Immature natural killer cell (primary cell): ENCODE measurements at regions not wholly inside any gene's neighbourhood (a gene's known extent, or its start where the extent isn't known, plus 50 kb on each side); places are given as distances from the start of the nearest gene placed in this dataset.

Experiments
- DNase-seq, 3 donors: peaks; one replicate each; pipeline ENCODE4 v3.0.0; 2022; ENCODE audit warnings: mixed read lengths in 1 of 3
- H3K27ac Mint-ChIP-seq, 6 donors: one replicate each; pipeline ENCODE4 v1.8.0; 2020; ENCODE audit warnings: mixed read lengths in 6 of 6, mild to moderate bottlenecking in 5 of 6, inconsistent platforms in 4 of 6, moderate library complexity in 3 of 6
- H3K27me3 Mint-ChIP-seq, 3 donors: one replicate each; pipeline ENCODE4 v1.8.0; 2020 to 2021; ENCODE audit warnings: low read depth in 3 of 3, mild to moderate bottlenecking in 3 of 3, mixed read lengths in 3 of 3, moderate library complexity in 3 of 3, inconsistent platforms in 1 of 3
- H3K36me3 Mint-ChIP-seq, 3 donors: one replicate each; pipeline ENCODE4 v1.8.0; 2020; ENCODE audit warnings: mixed read lengths in 3 of 3, inconsistent platforms in 2 of 3, mild to moderate bottlenecking in 2 of 3
- H3K4me1 Mint-ChIP-seq, 2 donors: one replicate each; pipeline ENCODE4 v1.8.0; 2020; ENCODE audit warnings: inconsistent platforms in 2 of 2, mild to moderate bottlenecking in 2 of 2, mixed read lengths in 2 of 2, moderate library complexity in 1 of 2
- H3K4me3 Mint-ChIP-seq, 5 donors: one replicate each; pipeline ENCODE4 v1.8.0; 2020; ENCODE audit warnings: mild to moderate bottlenecking in 5 of 5, mixed read lengths in 5 of 5, inconsistent platforms in 3 of 5, moderate library complexity in 3 of 5
- H3K9me3 Mint-ChIP-seq, 6 donors: one replicate each; pipeline ENCODE4 v1.8.0; 2020; ENCODE audit warnings: mild to moderate bottlenecking in 6 of 6, mixed read lengths in 6 of 6, inconsistent platforms in 4 of 6, moderate library complexity in 3 of 6

GRCh38 chr12:40602562-40602961, 89.7 kb upstream of the CNTN1 start:
- Mint-ChIP-seq H3K27ac (no peak overlapping the region), H3K27me3 (peaks cover 0 to 3% (median 0%) of the 10 kb centered on the region in 3 donors), H3K36me3 (no peaks in the 10 kb centered on the region), H3K4me3 (no peak overlapping the region), H3K9me3 (peaks cover 0 to 11% (median 4%) of the 10 kb centered on the region in 6 donors), H3K4me1 (no peaks in the 10 kb centered on the region)
- DNase-seq, result no peak

GRCh38 chr12:40614923-40615322, 77.3 kb upstream of the CNTN1 start:
- H3K27me3 Mint-ChIP-seq, result no peaks in the 10 kb centered on the region
- no peak overlapping the region for H3K27ac Mint-ChIP-seq
- peaks cover 5 to 22% (median 15%) of the 10 kb centered on the region in 6 donors for H3K9me3 Mint-ChIP-seq
- H3K4me1 Mint-ChIP-seq, result no peaks in the 10 kb centered on the region
- DNase-seq, result no peak
- no peaks in the 10 kb centered on the region for H3K36me3 Mint-ChIP-seq
- H3K4me3 Mint-ChIP-seq, result no peak overlapping the region

DNA sequence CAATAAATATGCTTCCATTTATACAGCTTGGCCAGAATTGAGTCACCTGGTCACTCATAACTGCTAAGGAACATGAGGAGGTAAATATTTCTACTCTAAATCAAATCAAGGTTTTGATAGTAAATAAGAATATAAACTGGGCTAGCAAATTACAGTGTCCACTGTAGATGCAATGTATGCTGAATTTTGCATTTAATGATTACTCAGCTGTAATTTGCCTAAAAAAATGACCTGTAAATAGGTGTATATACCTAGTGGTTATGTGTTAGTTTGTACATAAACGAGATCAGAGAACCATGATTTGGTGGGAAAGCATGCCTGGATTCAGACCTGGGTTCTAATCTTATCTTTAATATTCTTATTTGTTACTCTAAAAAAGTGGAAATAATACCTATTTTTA, 76.6 kb upstream of the CNTN1 start:
- Mint-ChIP-seq H3K36me3 (no peaks in the 10 kb centered on the region), H3K27me3 (no peaks in the 10 kb centered on the region), H3K9me3 (peaks cover 6 to 20% (median 14%) of the 10 kb centered on the region in 6 donors), H3K27ac (no peak overlapping the region), H3K4me1 (no peaks in the 10 kb centered on the region), H3K4me3 (no peak overlapping the region)
- no peak for DNase-seq

- Mint-ChIP-seq H3K27me3 (no peaks in the 10 kb centered on the region), H3K4me3 (no peak overlapping the region), H3K4me1 (no peaks in the 10 kb centered on the region), H3K9me3 (peaks cover 5 to 18% (median 9%) of the 10 kb centered on the region in 6 donors), H3K27ac (no peak overlapping the region), H3K36me3 (no peaks in the 10 kb centered on the region)
- no peak for DNase-seq
These were observed 75.8 kb upstream of the CNTN1 start for GRCh38 chr12:40616383-40616915.

GRCh38 chr12:40618636-40619035, 73.6 kb upstream of the CNTN1 start:
- H3K9me3 Mint-ChIP-seq, result peaks cover 0 to 19% (median 4%) of the 10 kb centered on the region in 6 donors
- DNase-seq, result no peak
- H3K36me3 Mint-ChIP-seq, result no peaks in the 10 kb centered on the region
- H3K4me1 Mint-ChIP-seq, result no peaks in the 10 kb centered on the region
- H3K27me3 Mint-ChIP-seq, result peaks cover 0 to 2% (median 0%) of the 10 kb centered on the region in 3 donors
- no peak overlapping the region for H3K27ac Mint-ChIP-seq
- no peak overlapping the region for H3K4me3 Mint-ChIP-seq

GRCh38 chr12:40620564-40621019, 71.6 kb upstream of the CNTN1 start:
- Mint-ChIP-seq H3K27me3 (peaks cover 0 to 2% (median 2%) of the 10 kb centered on the region in 3 donors), H3K4me3 (no peak overlapping the region), H3K4me1 (no peaks in the 10 kb centered on the region)

DNA sequence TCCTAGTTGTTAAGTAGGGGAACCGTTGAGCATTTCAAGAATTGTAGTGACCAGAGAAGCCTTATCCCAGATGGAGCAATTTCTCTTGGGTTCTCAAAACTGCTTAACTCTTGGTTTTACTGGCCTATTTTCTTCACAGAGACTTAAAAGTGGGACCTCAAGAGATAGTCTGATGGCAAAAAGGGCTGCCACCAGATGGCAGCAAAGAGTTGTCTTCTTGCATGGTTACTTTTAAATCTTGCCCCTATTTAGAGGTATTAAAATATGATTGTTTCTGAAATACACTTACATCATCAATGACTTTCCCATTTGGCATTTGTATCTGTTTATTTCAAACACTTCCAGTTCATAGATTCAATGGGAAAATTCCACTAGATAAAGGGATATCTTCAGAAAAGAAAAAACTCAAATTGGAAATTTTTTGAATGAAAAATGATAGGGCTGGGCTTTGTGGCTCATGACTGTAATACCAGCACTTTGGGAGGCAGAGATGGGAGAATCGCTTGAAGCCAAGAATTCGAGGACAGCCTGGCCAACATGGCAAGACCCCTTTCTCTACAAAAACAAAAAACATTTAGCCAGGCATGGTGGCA, 69.9 kb upstream of the CNTN1 start:
- no peak overlapping the region for H3K27ac Mint-ChIP-seq
- H3K4me1 Mint-ChIP-seq, result no peaks in the 10 kb centered on the region
- no peaks in the 10 kb centered on the region for H3K36me3 Mint-ChIP-seq
- peaks cover 0 to 2% (median 2%) of the 10 kb centered on the region in 3 donors for H3K27me3 Mint-ChIP-seq
- peaks cover 0 to 21% (median 1%) of the 10 kb centered on the region in 6 donors for H3K9me3 Mint-ChIP-seq
- H3K4me3 Mint-ChIP-seq, result no peak overlapping the region
- no peak for DNase-seq

More at GRCh38 chr12:40620564-40621019, 71.6 kb upstream of the CNTN1 start:
- no peak for DNase-seq
- Mint-ChIP-seq H3K9me3 (peaks cover 0 to 21% (median 2%) of the 10 kb centered on the region in 6 donors), H3K27ac (no peak overlapping the region), H3K36me3 (no peaks in the 10 kb centered on the region)

DNA sequence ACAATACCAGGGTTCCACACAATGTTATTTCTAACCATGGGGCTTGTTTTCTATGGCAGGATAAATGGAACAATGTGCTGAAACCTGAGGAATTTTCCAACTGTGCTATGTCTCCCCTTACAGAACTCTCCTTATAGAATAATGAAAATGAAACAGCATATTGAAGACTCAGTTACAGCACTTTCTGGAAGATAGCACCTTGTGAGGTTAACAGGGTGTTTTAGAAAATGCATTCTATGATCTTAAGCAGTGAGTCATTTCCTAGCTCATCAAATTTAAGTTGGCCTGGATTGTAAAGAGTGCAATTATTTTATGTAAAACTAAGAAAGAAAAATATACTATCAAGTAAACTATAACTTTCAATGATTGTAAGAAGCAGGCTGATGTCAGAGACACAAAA, 60.1 kb upstream of the CNTN1 start:
- H3K27ac Mint-ChIP-seq, result no peak overlapping the region
- H3K9me3 Mint-ChIP-seq, result peaks cover 0 to 8% (median 2%) of the 10 kb centered on the region in 6 donors
- H3K36me3 Mint-ChIP-seq, result no peaks in the 10 kb centered on the region
- no peaks in the 10 kb centered on the region for H3K4me1 Mint-ChIP-seq
- no peak overlapping the region for H3K4me3 Mint-ChIP-seq
- H3K27me3 Mint-ChIP-seq, result no peaks in the 10 kb centered on the region
- DNase-seq, result no peak

DNA sequence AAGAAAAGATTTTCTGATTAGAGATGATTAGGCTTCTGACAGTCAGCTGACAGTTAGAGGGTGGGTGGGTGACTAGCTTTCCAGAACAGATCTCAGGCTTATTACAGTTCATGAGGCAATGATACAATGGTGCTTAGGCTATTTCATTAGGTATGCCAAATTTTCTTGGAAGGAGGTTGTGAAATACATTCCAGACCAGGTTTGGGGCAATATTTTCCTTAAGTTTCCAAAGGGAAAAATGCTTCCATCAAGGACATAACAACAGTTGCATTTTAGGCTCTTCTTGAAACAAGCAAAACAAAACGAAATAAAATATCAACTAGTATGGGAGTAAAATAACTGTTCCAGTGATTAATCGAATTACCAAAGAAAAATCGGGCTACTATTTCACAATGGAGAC, 59.3 kb upstream of the CNTN1 start:
- H3K4me3 Mint-ChIP-seq, result no peak overlapping the region
- no peaks in the 10 kb centered on the region for H3K4me1 Mint-ChIP-seq
- no peaks in the 10 kb centered on the region for H3K36me3 Mint-ChIP-seq
- no peak overlapping the region for H3K27ac Mint-ChIP-seq
- no peak for DNase-seq
- no peaks in the 10 kb centered on the region for H3K27me3 Mint-ChIP-seq
- peaks cover 0 to 7% (median 2%) of the 10 kb centered on the region in 6 donors for H3K9me3 Mint-ChIP-seq

GRCh38 chr12:40634517-40635131, 57.6 kb upstream of the CNTN1 start:
- Mint-ChIP-seq H3K27me3 (peaks cover 0 to 1% (median 0%) of the 10 kb centered on the region in 3 donors), H3K9me3 (peaks cover 0 to 11% (median 6%) of the 10 kb centered on the region in 6 donors), H3K27ac (no peak overlapping the region), H3K4me1 (no peaks in the 10 kb centered on the region), H3K36me3 (no peaks in the 10 kb centered on the region), H3K4me3 (no peak overlapping the region)
- DNase-seq, result no peak

DNA sequence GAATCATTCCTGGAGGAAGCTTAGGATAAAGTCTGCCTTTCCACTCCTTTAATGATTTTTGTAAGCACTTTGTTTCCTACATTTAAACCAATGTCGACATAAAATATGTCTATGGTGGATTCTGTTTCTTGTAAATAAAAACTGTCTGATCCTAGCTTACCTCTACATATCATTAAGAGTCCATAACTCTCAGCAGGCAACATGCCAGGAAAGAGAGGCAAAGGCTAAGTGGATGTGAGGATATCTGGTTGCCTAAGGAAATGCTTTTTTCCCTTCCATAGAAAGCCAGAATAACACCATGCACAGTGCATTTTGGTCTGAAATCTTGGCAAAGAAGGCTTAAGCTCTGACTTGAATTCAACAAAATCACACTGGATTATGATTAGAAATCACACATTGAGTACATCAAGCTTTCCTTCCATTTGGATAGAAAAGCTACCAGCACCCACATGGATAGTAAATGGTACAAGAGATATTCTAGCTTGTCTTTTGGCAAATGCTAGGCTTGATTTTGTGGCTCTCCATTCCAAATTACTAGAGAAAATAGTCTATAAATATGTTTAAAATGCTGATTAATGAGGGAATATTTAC, 57.0 kb upstream of the CNTN1 start:
- Mint-ChIP-seq H3K4me1 (no peaks in the 10 kb centered on the region), H3K36me3 (no peaks in the 10 kb centered on the region), H3K27me3 (peaks cover 0 to 2% (median 0%) of the 10 kb centered on the region in 3 donors), H3K4me3 (no peak overlapping the region), H3K9me3 (peaks cover 0 to 13% (median 9%) of the 10 kb centered on the region in 6 donors), H3K27ac (no peak overlapping the region)
- no peak for DNase-seq
